B cell (primary cell): ENCODE measurements at regions not wholly inside any gene's neighbourhood (a gene's known extent, or its start where the extent isn't known, plus 50 kb on each side); places are given as distances from the start of the nearest gene placed in this dataset.

Experiments
- ATAC-seq: fragments of 200-7000 bp; cut with Tn5 transposase; one replicate; pipeline ENCODE4 v1.10.0; 2021; ENCODE audit warnings: low read depth, mild to moderate bottlenecking, moderate number of reproducible peaks, moderate library complexity
- CTCF ChIA-PET: fragments of 350-600 bp; sonication (Branson Sonifier 250); formaldehyde crosslinking; loops from one replicate; lab custom pipeline; 2021; ENCODE audit warnings: antibody characterized with exemption, inconsistent platforms; lab: Charles Lee
- POLR2A ChIA-PET: fragments of 350-600 bp; sonication (Branson Sonifier 250); formaldehyde crosslinking; loops from one replicate; lab custom pipeline; 2021; ENCODE audit warnings: antibody characterized with exemption; lab: Charles Lee
- DNase-seq: peaks from one replicate; pipeline ENCODE4 v3.0.0; 2013
- H2AFZ ChIP-seq: 2 replicates; pipeline ENCODE4 v1.6.1; 2012; ENCODE audit warnings: mild to moderate bottlenecking, low read depth, low read length; ENCODE audit not compliant: insufficient read depth, poor library complexity, severe bottlenecking
- H3K27ac ChIP-seq, 2 donors: 1 replicate in 1 of 2; 2 replicates in 1 of 2; pipeline ENCODE4 v1.5.1; 2012 to 2013; ENCODE audit warnings: low read length in 2 of 2, mild to moderate bottlenecking in 2 of 2, moderate library complexity in 1 of 2
- H3K27me3 ChIP-seq, 4 experiments: fragments of 200-600 bp in 1 of 4; sonication (generic) in 1 of 4; replicated peaks in 1 of 4; 1 replicate in 2 of 4; 2 replicates in 2 of 4; pipeline versions ENCODE4 v1.6.1 to v1.7.0; 2013 to 2016; ENCODE audit warnings: low read length in 3 of 4, mild to moderate bottlenecking in 2 of 4, mixed read lengths in 1 of 4, moderate library complexity in 1 of 4; ENCODE audit not compliant: insufficient read depth in 4 of 4, control insufficient read depth in 3 of 4; ENCODE audit errors: control extremely low read depth in 1 of 4
- H3K36me3 ChIP-seq, 2 experiments: replicated peaks in 1 of 2; 1 replicate in 1 of 2; 2 replicates in 1 of 2; pipeline versions ENCODE4 v1.6.1 to v1.7.1; 2013; ENCODE audit warnings: low read length in 1 of 2; ENCODE audit not compliant: insufficient read depth in 2 of 2, control insufficient read depth in 1 of 2; ENCODE audit errors: control extremely low read depth in 1 of 2, extremely low read depth in 1 of 2
- H3K4me1 ChIP-seq, 2 donors: fragments of 200-600 bp in 1 of 2; sonication (generic) in 1 of 2; 1 replicate in 1 of 2; 2 replicates in 1 of 2; pipeline versions ENCODE4 v1.5.1 to v1.6.1; 2013 to 2017; ENCODE audit warnings: low read length in 2 of 2; ENCODE audit not compliant: control insufficient read depth in 2 of 2, insufficient read depth in 2 of 2
- H3K4me2 ChIP-seq: replicated peaks from 2 replicates; pipeline ENCODE3; 2012; ENCODE audit warnings: mild to moderate bottlenecking, low read depth, low read length; ENCODE audit not compliant: poor library complexity, severe bottlenecking
- H3K4me3 ChIP-seq, 5 experiments: fragments of 200-600 bp in 1 of 5; sonication (generic) in 1 of 5; 1 replicate in 3 of 5; 2 replicates in 2 of 5; pipeline versions ENCODE4 v1.5.1 to v1.7.0; 2011 to 2016; ENCODE audit warnings: low read length in 4 of 5, mild to moderate bottlenecking in 4 of 5, low read depth in 2 of 5, control low read depth in 1 of 5, moderate library complexity in 1 of 5; ENCODE audit not compliant: insufficient read depth in 1 of 5; ENCODE audit errors: control extremely low read depth in 1 of 5, extremely low read depth in 1 of 5
- H3K79me2 ChIP-seq: fragments of 200-600 bp; sonication (generic); one replicate; pipeline ENCODE4 v1.6.0; 2016; ENCODE audit warnings: low read length; ENCODE audit not compliant: control insufficient read depth, insufficient read depth
- H3K9ac ChIP-seq: fragments of 200-600 bp; sonication (generic); 2 replicates; pipeline ENCODE4 v1.6.1; 2017; ENCODE audit warnings: mild to moderate bottlenecking, low read length, moderate library complexity
- H3K9me3 ChIP-seq, 3 donors: one replicate each; pipeline versions ENCODE4 v1.6.1 to v1.7.1; 2013; ENCODE audit warnings: low read length in 2 of 3; ENCODE audit not compliant: control insufficient read depth in 2 of 3, insufficient read depth in 1 of 3; ENCODE audit errors: control extremely low read depth in 1 of 3
- H4K20me1 ChIP-seq: 2 replicates; pipeline ENCODE4 v1.6.0; 2012; ENCODE audit warnings: mild to moderate bottlenecking, low read length; ENCODE audit not compliant: insufficient read depth, control insufficient read depth, poor library complexity, severe bottlenecking
- H3K27ac Mint-ChIP-seq: one replicate; pipeline ENCODE4 v1.8.0; 2021; ENCODE audit warnings: mixed read lengths
- H3K27me3 Mint-ChIP-seq: one replicate; pipeline ENCODE4 v1.8.0; 2021; ENCODE audit warnings: mixed read lengths
- H3K4me1 Mint-ChIP-seq: one replicate; pipeline ENCODE4 v1.8.0; 2021; ENCODE audit warnings: mixed read lengths
- H3K4me3 Mint-ChIP-seq: one replicate; pipeline ENCODE4 v1.8.0; 2021; ENCODE audit warnings: mixed read lengths
- H3K9me3 Mint-ChIP-seq: one replicate; pipeline ENCODE4 v1.8.0; 2022; ENCODE audit warnings: mixed read lengths; ENCODE audit not compliant: insufficient read depth
- EZH2 ChIP-seq: IDR thresholded peaks from 2 replicates; pipeline ENCODE4 v1.6.1; 2012; ENCODE audit warnings: borderline replicate concordance, low read depth, mild to moderate bottlenecking, moderate library complexity, low read length; ENCODE audit not compliant: insufficient read depth, poor library complexity, severe bottlenecking
- WGBS: methylation state at CpG from one replicate; pipeline ENCODE4 v1.1.5; 2013; ENCODE audit warnings: missing lambda C conversion rate; ENCODE audit not compliant: insufficient coverage; 5-methylcytosine and 5-hydroxymethylcytosine counted together
- intact Hi-C: fragments of 100-400 bp; cut with micrococcal nuclease; formaldehyde crosslinking; loops from one replicate; pipeline ENCODE4 v1.10.0; 2022
- TF ChIP-seq, protein P1 (sequence below): fragments of 200-600 bp; IDR thresholded peaks from one replicate; pipeline ENCODE4 v1.8.0; 2022; ENCODE audit warnings: antibody characterized with exemption, mild to moderate bottlenecking

DNA sequence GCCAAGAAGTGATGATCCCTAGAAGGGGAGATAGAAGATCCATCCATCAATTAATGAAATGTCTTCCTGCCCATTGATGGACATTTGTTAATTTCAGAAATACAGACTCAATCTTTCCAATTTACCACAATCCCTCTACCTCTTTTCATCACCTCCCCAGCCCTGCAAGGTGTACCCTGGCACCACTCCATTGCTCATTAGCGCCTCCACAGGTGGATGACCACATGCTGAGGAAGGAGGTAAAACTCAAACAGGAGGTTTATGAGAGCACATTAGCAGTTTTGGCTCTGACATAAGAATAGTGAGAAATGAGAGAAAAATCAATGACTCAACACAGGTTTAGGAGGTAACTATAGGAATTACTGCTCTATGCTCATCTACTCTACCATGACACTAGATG lies 208.0 kb downstream of the C1D start:
- H3K4me3 ChIP-seq = no peak overlapping the region
- Mint-ChIP-seq H3K27me3 (peaks cover 34% of the 10 kb centered on the region), H3K27ac (no peak overlapping the region), H3K9me3 (no peaks in the 10 kb centered on the region), H3K4me1 (no peaks in the 10 kb centered on the region), H3K4me3 (no peak overlapping the region)
- ChIA-PET CTCF (interaction anchor here (1.7 kb wide), 1 partner anchor 9 kb away, joined by 8 read pairs; no protein-coding TSS in a partner anchor), POLR2A (no interaction called here)
- no peak overlapping the region for H3K9ac ChIP-seq
- H2AFZ ChIP-seq = no peak overlapping the region
- ATAC-seq (no peak), DNase-seq (no peak)
- H3K79me2 ChIP-seq = no peaks in the 10 kb centered on the region
- TF ChIP-seq, protein P1, sequence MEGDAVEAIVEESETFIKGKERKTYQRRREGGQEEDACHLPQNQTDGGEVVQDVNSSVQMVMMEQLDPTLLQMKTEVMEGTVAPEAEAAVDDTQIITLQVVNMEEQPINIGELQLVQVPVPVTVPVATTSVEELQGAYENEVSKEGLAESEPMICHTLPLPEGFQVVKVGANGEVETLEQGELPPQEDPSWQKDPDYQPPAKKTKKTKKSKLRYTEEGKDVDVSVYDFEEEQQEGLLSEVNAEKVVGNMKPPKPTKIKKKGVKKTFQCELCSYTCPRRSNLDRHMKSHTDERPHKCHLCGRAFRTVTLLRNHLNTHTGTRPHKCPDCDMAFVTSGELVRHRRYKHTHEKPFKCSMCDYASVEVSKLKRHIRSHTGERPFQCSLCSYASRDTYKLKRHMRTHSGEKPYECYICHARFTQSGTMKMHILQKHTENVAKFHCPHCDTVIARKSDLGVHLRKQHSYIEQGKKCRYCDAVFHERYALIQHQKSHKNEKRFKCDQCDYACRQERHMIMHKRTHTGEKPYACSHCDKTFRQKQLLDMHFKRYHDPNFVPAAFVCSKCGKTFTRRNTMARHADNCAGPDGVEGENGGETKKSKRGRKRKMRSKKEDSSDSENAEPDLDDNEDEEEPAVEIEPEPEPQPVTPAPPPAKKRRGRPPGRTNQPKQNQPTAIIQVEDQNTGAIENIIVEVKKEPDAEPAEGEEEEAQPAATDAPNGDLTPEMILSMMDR = no peak
- no peak for TF ChIP-seq EZH2
- no peak overlapping the region for H3K27ac ChIP-seq
- H3K36me3 ChIP-seq = no peaks in the 10 kb centered on the region
- no peak overlapping the region for H3K4me2 ChIP-seq
- intact Hi-C loops = no loop called here
- WGBS = no CpG with 5 or more reads among the region's 1 CpG
- H4K20me1 ChIP-seq = no peaks in the 10 kb centered on the region
- peaks cover 0 to 19% (median 3%) of the 10 kb centered on the region in 4 experiments for H3K27me3 ChIP-seq
- H3K9me3 ChIP-seq = no peaks in the 10 kb centered on the region
- H3K4me1 ChIP-seq = no peaks in the 10 kb centered on the region

DNA sequence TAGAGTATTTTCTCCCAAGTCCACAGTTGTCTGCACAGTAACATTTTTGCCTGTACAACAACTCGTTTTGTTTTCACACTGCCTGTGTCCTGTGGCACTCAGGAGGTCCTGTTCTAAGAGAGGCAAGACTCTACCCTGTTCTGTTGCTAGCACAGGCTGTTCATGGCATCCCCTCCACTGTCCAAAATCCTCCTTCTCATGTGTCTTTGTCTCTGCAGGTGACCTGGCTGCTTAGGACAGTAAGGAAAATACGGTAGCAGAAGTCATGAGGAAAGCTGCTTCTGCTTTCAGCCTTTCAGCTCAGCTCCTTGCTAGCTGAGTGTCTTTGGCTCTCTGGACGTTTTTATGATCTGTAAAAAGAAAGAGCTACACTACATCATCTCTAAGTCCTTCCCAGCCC lies 205.9 kb downstream of the C1D start:
- no peak overlapping the region for H3K4me3 ChIP-seq
- H2AFZ ChIP-seq = no peak overlapping the region
- H3K4me1 ChIP-seq = no peaks in the 10 kb centered on the region
- ATAC-seq = no peak
- H3K27ac ChIP-seq = no peak overlapping the region
- Mint-ChIP-seq H3K27ac (no peak overlapping the region), H3K4me3 (no peak overlapping the region), H3K9me3 (no peaks in the 10 kb centered on the region), H3K4me1 (no peaks in the 10 kb centered on the region), H3K27me3 (peaks cover 23% of the 10 kb centered on the region)
- WGBS = 62% methylated on average over 2 of the region's 3 CpGs
- intact Hi-C loops = no loop called here
- peaks cover 0 to 24% (median 5%) of the 10 kb centered on the region in 4 experiments for H3K27me3 ChIP-seq
- no peaks in the 10 kb centered on the region for H4K20me1 ChIP-seq
- CTCF ChIA-PET = interaction anchor here (1.5 kb wide), 1 partner anchor 11 kb away, joined by 8 read pairs; no protein-coding TSS in a partner anchor
- POLR2A ChIA-PET = no interaction called here
- TF ChIP-seq, protein P1 = no peak
- no peak for TF ChIP-seq EZH2
- H3K36me3 ChIP-seq = no peaks in the 10 kb centered on the region
- no peaks in the 10 kb centered on the region for H3K9me3 ChIP-seq
- no peak for DNase-seq
- H3K9ac ChIP-seq = no peak overlapping the region
- H3K4me2 ChIP-seq = no peak overlapping the region
- no peaks in the 10 kb centered on the region for H3K79me2 ChIP-seq
